SK-N-SH treated with all-trans-retinoic acid at 6 μM for 48 hours (cell line): ENCODE measurements at regions not wholly inside any gene's neighbourhood (a gene's known extent, or its start where the extent isn't known, plus 50 kb on each side); places are given as distances from the start of the nearest gene placed in this dataset.

Source experiments
- ARNTL ChIP-seq: fragments of 450-650 bp; formaldehyde crosslinking; IDR thresholded peaks from 2 replicates; pipeline ENCODE4 v1.5.0; 2020; ENCODE audit warnings: low read depth, mild to moderate bottlenecking, moderate library complexity, borderline replicate concordance
- BACH2 ChIP-seq: fragments of 250-450 bp; sonication (Bioruptor Pico); IDR thresholded peaks from 2 replicates; pipeline ENCODE4 v1.9.0; 2021; ENCODE audit warnings: mild to moderate bottlenecking, borderline replicate concordance
- CREB5 ChIP-seq: fragments of 250-450 bp; sonication (Bioruptor Pico); IDR thresholded peaks from 2 replicates; pipeline ENCODE4 v1.5.1; 2020; ENCODE audit warnings: low read depth, mild to moderate bottlenecking, moderate library complexity
- CSRNP3 ChIP-seq: fragments of 250-450 bp; sonication (Bioruptor Pico); IDR thresholded peaks from 2 replicates; pipeline ENCODE4 v1.5.1; 2021; ENCODE audit warnings: mild to moderate bottlenecking, moderate library complexity
- ESRRG ChIP-seq: fragments of 250-450 bp; sonication (Bioruptor Pico); IDR thresholded peaks from 2 replicates; pipeline ENCODE4 v1.6.1; 2021; ENCODE audit warnings: mild to moderate bottlenecking
- PATZ1 ChIP-seq: fragments of 250-450 bp; sonication (Bioruptor Pico); IDR thresholded peaks from 2 replicates; pipeline ENCODE4 v1.8.0; 2020; ENCODE audit warnings: mild to moderate bottlenecking, moderate library complexity, borderline replicate concordance
- PPARA ChIP-seq: fragments of 250-450 bp; sonication (Bioruptor Pico); IDR thresholded peaks from 2 replicates; pipeline ENCODE4 v1.5.0; 2020; ENCODE audit warnings: mild to moderate bottlenecking, borderline replicate concordance
- RARB ChIP-seq: fragments of 250-450 bp; sonication (Bioruptor Pico); IDR thresholded peaks from 2 replicates; pipeline ENCODE4 v1.8.0; 2021; ENCODE audit warnings: mild to moderate bottlenecking, moderate library complexity
- TCF4 ChIP-seq: fragments of 250-450 bp; sonication (Bioruptor Pico); IDR thresholded peaks from 2 replicates; pipeline ENCODE4 v1.8.0; 2021; ENCODE audit warnings: mild to moderate bottlenecking, moderate library complexity, borderline replicate concordance
- TOX ChIP-seq: fragments of 250-450 bp; sonication (Bioruptor Pico); IDR thresholded peaks from 2 replicates; pipeline ENCODE4 v1.8.0; 2021; ENCODE audit warnings: mild to moderate bottlenecking, moderate library complexity, borderline replicate concordance
- ZC3H10 ChIP-seq: fragments of 250-450 bp; sonication (Bioruptor Pico); IDR thresholded peaks from 2 replicates; pipeline ENCODE4 v1.5.1; 2021; ENCODE audit warnings: mild to moderate bottlenecking, moderate library complexity
- ZFP3 ChIP-seq: fragments of 250-450 bp; sonication (Bioruptor Pico); IDR thresholded peaks from 2 replicates; pipeline ENCODE4 v1.5.0; 2020; ENCODE audit warnings: mild to moderate bottlenecking, moderate library complexity
- ZFP30 ChIP-seq: fragments of 450-650 bp; formaldehyde crosslinking; IDR thresholded peaks from 2 replicates; pipeline ENCODE4 v1.5.0; 2022; ENCODE audit warnings: mild to moderate bottlenecking, moderate library complexity

- TF ChIP-seq TOX (no peak), CSRNP3 (CRISPR knock-in tag) (no peak), ESRRG (no peak), CREB5 (CRISPR knock-in tag) (no peak), ZFP3 (CRISPR knock-in tag) (no peak), PPARA (no peak), ZC3H10 (CRISPR knock-in tag) (no peak), TCF4 (CRISPR knock-in tag) (no peak), ARNTL (CRISPR knock-in tag) (no peak), ZFP30 (no peak), PATZ1 (CRISPR knock-in tag) (no peak), RARB (CRISPR knock-in tag) (no peak), BACH2 (CRISPR knock-in tag) (no peak)
Observed at GRCh38 chr1:64348961-64349648, 120.8 kb upstream of the CACHD1 start.
